ENCODE measurements at regions not wholly inside any gene's neighbourhood (a gene's known extent, or its start where the extent isn't known, plus 50 kb on each side); places are given as distances from the start of the nearest gene placed in this dataset.

DNA sequence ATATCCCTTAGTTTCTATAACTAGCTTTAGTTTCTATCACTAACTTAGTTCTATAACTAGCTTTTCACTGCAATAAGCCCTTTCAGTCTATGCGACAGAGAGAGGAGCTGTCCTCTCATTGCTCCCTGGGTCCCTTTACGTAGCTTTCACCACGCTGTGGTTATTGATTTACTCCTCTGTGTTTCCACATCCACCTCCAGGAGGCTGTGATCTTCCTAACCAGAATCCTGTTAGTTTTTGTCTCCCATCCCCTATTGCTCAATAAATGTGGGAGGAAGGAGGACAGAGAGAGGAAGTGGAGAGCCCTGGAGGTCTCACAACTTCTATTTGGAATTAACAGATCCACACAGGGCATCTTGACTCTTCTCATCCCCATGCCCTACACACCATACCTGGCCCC, 1036.1 kb downstream of the MCTP2 start:
- no peak overlapping the region for H3K9ac ChIP-seq (ENCODE audit: low read length)
- no peak overlapping the region for H2AK5ac ChIP-seq (ENCODE audit: low read length)
- no peak overlapping the region for H4K8ac ChIP-seq (ENCODE audit: low read depth, low read length)
- H3K4ac ChIP-seq (ENCODE audit: low read depth, low read length), result no peak overlapping the region
- WGBS (ENCODE audit: extremely low coverage, insufficient coverage, insufficient read length), result no CpG with 5 or more reads among the region's 3 CpGs
- no peaks in the 10 kb centered on the region for H3K9me3 ChIP-seq (ENCODE audit: insufficient read depth, low read depth, low read length)
- H3K79me2 ChIP-seq (ENCODE audit: control insufficient read depth, insufficient read depth, low read length, poor library complexity), result no peaks in the 10 kb centered on the region
- H3K27ac ChIP-seq (ENCODE audit: low read depth, low read length), result no peak overlapping the region
- no peak overlapping the region for H3K14ac ChIP-seq (ENCODE audit: low read length)
- H3K79me1 ChIP-seq (ENCODE audit: low read length), result peaks cover 1% of the 10 kb centered on the region
- H2AFZ ChIP-seq (ENCODE audit: insufficient read depth, low read length, poor library complexity), result no peak overlapping the region
- no peak overlapping the region for H4K12ac ChIP-seq (ENCODE audit: low read depth, low read length)
- H4K91ac ChIP-seq (ENCODE audit: low read depth, low read length), result no peak overlapping the region
- no peak overlapping the region for H3K4me2 ChIP-seq (ENCODE audit: low read length)
- no peak overlapping the region for H2BK5ac ChIP-seq (ENCODE audit: low read depth, low read length, poor library complexity)
- no peaks in the 10 kb centered on the region for H3K4me1 ChIP-seq (ENCODE audit: control insufficient read depth in 1 of 2, insufficient read depth in 2 of 2, low read length in 2 of 2)
- no peaks in the 10 kb centered on the region for H3K27me3 ChIP-seq (ENCODE audit: insufficient read depth, low read length)
- no peak overlapping the region for H3K18ac ChIP-seq (ENCODE audit: low read length)
- no peak overlapping the region for H3K23ac ChIP-seq (ENCODE audit: low read length)
- no peak for DNase-seq
- no peak overlapping the region for H2BK12ac ChIP-seq (ENCODE audit: low read length)
- H3K36me3 ChIP-seq (ENCODE audit: control insufficient read depth in 1 of 2, insufficient read depth in 2 of 2, low read length in 2 of 2), result no peaks in the 10 kb centered on the region
- no peak overlapping the region for H2BK120ac ChIP-seq (ENCODE audit: insufficient read depth, low read length, poor library complexity)
- no peak overlapping the region for H3K4me3 ChIP-seq (ENCODE audit: low read depth, low read length)

DNA sequence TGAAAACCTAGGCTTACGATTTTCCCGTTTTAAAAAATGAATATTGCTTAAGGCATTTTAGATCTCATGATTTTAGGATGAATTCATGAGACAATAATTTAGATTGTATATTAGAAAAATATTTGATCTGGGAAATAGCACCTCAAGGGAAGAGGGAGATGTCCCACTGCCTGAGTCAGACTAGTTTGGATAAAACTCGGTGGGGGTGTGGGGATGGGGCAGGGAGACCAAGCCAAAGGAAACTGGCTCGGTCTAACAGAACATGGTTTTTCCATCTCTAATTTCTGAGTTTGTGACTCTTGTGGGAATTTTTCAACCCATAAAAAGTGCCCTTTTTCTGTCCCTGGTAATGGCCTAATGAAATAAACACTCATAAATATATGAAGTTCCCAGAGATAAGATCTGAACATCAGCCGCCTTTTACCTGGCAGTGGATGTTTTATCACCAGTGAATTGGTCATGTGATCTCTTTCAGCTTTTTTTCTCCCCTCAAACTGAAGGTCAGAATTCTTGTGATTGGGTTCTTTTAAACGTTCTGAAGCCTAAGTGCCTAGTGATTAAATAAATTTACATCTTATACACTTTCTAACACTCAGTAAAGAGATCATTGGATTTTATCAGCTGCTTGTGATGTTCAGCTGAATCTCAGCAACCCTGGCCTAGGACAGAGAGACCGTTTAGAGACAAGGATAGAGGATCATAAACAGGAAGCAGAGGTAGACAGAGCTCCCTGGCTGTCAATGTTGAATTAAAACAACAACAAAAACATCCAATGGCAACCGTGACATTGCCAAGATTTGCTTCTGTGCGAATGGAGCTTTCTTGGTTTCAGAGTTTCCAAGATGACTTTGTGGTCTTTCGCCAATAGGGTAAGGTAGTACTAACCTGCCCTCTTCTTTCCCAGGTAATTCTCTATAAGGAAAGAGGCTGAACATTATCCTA, 1038.2 kb downstream of the MCTP2 start:
- Histone ChIP-seq H2BK12ac (ENCODE audit: low read length) (no peak overlapping the region), H3K36me3 (ENCODE audit: control insufficient read depth in 1 of 2, insufficient read depth in 2 of 2, low read length in 2 of 2) (no peaks in the 10 kb centered on the region), H3K4ac (ENCODE audit: low read depth, low read length) (no peak overlapping the region), H4K12ac (ENCODE audit: low read depth, low read length) (no peak overlapping the region), H3K4me1 (ENCODE audit: control insufficient read depth in 1 of 2, insufficient read depth in 2 of 2, low read length in 2 of 2) (no peaks in the 10 kb centered on the region), H2BK120ac (ENCODE audit: insufficient read depth, low read length, poor library complexity) (no peak overlapping the region), H4K8ac (ENCODE audit: low read depth, low read length) (no peak overlapping the region), H3K79me1 (ENCODE audit: low read length) (peaks cover 1% of the 10 kb centered on the region), H4K91ac (ENCODE audit: low read depth, low read length) (no peak overlapping the region), H2BK5ac (ENCODE audit: low read depth, low read length, poor library complexity) (no peak overlapping the region), H3K79me2 (ENCODE audit: control insufficient read depth, insufficient read depth, low read length, poor library complexity) (no peaks in the 10 kb centered on the region), H3K27ac (ENCODE audit: low read depth, low read length) (no peak overlapping the region), H3K23ac (ENCODE audit: low read length) (no peak overlapping the region), H3K4me3 (ENCODE audit: low read depth, low read length) (no peak overlapping the region), H3K4me2 (ENCODE audit: low read length) (no peak overlapping the region), H3K18ac (ENCODE audit: low read length) (no peak overlapping the region), H2AFZ (ENCODE audit: insufficient read depth, low read length, poor library complexity) (no peak overlapping the region), H3K9ac (ENCODE audit: low read length) (no peak overlapping the region), H3K14ac (ENCODE audit: low read length) (no peak overlapping the region), H3K9me3 (ENCODE audit: insufficient read depth, low read depth, low read length) (no peaks in the 10 kb centered on the region), H2AK5ac (ENCODE audit: low read length) (no peak overlapping the region), H3K27me3 (ENCODE audit: insufficient read depth, low read length) (no peaks in the 10 kb centered on the region)
- DNase-seq, result no peak
- no CpG with 5 or more reads among the region's 10 CpGs for WGBS (ENCODE audit: extremely low coverage, insufficient coverage, insufficient read length)

DNA sequence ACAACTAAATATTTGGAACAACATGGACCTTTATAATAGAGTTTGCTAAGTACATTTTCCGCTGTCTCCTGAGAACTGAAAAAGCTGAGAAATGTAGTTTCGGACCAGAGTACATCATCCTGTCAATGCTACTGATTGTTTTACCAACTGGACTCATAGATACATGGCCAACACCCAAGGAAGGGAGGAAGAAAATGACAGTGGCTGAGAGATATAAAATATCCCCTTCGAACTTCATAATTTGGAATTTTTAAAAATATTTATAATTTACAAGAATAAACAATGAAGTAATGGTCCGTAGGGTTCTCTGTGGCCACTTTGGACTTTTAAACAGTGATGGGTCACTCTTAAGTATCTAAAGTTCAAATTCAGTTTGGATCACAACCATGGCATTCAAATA, 1042.7 kb downstream of the MCTP2 start:
- H3K27me3 ChIP-seq (ENCODE audit: insufficient read depth, low read length), result no peaks in the 10 kb centered on the region
- no peak overlapping the region for H4K12ac ChIP-seq (ENCODE audit: low read depth, low read length)
- WGBS (ENCODE audit: extremely low coverage, insufficient coverage, insufficient read length), result no CpG with 5 or more reads among the region's 4 CpGs
- no peak overlapping the region for H2BK5ac ChIP-seq (ENCODE audit: low read depth, low read length, poor library complexity)
- no peak overlapping the region for H4K91ac ChIP-seq (ENCODE audit: low read depth, low read length)
- no peak overlapping the region for H3K27ac ChIP-seq (ENCODE audit: low read depth, low read length)
- H3K9ac ChIP-seq (ENCODE audit: low read length), result no peak overlapping the region
- H3K14ac ChIP-seq (ENCODE audit: low read length), result no peak overlapping the region
- H3K9me3 ChIP-seq (ENCODE audit: insufficient read depth, low read depth, low read length), result no peaks in the 10 kb centered on the region
- no peak overlapping the region for H2BK120ac ChIP-seq (ENCODE audit: insufficient read depth, low read length, poor library complexity)
- no peak for DNase-seq
- no peaks in the 10 kb centered on the region for H3K4me1 ChIP-seq (ENCODE audit: control insufficient read depth in 1 of 2, insufficient read depth in 2 of 2, low read length in 2 of 2)
- no peak overlapping the region for H3K4me3 ChIP-seq (ENCODE audit: low read depth, low read length)
- no peak overlapping the region for H3K4ac ChIP-seq (ENCODE audit: low read depth, low read length)
- no peaks in the 10 kb centered on the region for H3K79me2 ChIP-seq (ENCODE audit: control insufficient read depth, insufficient read depth, low read length, poor library complexity)
- no peak overlapping the region for H4K8ac ChIP-seq (ENCODE audit: low read depth, low read length)
- H2AFZ ChIP-seq (ENCODE audit: insufficient read depth, low read length, poor library complexity), result no peak overlapping the region
- H2AK5ac ChIP-seq (ENCODE audit: low read length), result no peak overlapping the region
- H3K4me2 ChIP-seq (ENCODE audit: low read length), result no peak overlapping the region
- no peaks in the 10 kb centered on the region for H3K36me3 ChIP-seq (ENCODE audit: control insufficient read depth in 1 of 2, insufficient read depth in 2 of 2, low read length in 2 of 2)
- H2BK12ac ChIP-seq (ENCODE audit: low read length), result no peak overlapping the region
- no peak overlapping the region for H3K18ac ChIP-seq (ENCODE audit: low read length)
- no peaks in the 10 kb centered on the region for H3K79me1 ChIP-seq (ENCODE audit: low read length)
- H3K23ac ChIP-seq (ENCODE audit: low read length), result no peak overlapping the region

DNA sequence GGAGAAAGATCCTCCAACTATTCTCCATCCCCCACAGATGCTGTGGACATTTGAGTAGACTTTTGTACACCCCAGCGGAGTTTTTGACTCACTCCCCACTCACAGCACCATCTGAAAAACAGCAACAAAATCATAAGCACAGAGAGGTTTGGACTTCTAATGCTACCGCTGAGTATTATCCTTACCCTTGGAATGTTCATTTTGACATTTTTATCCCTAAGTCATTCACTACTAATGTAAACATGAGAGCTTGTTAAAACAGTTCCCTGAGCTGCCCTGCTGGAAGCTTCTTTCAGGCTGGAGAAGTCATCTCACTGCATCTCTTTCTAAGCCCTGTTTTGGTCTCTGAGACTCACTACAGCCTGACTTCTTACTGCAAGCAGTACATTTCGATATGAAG, 1045.9 kb downstream of the MCTP2 start:
- H3K9ac ChIP-seq (ENCODE audit: low read length), result no peak overlapping the region
- H3K14ac ChIP-seq (ENCODE audit: low read length), result no peak overlapping the region
- no peak overlapping the region for H2BK5ac ChIP-seq (ENCODE audit: low read depth, low read length, poor library complexity)
- no peak overlapping the region for H2BK12ac ChIP-seq (ENCODE audit: low read length)
- H3K27ac ChIP-seq (ENCODE audit: low read depth, low read length), result no peak overlapping the region
- no peaks in the 10 kb centered on the region for H3K79me2 ChIP-seq (ENCODE audit: control insufficient read depth, insufficient read depth, low read length, poor library complexity)
- no peaks in the 10 kb centered on the region for H3K4me1 ChIP-seq (ENCODE audit: control insufficient read depth in 1 of 2, insufficient read depth in 2 of 2, low read length in 2 of 2)
- no peak for DNase-seq
- no peak overlapping the region for H4K12ac ChIP-seq (ENCODE audit: low read depth, low read length)
- H2AK5ac ChIP-seq (ENCODE audit: low read length), result no peak overlapping the region
- no peak overlapping the region for H4K91ac ChIP-seq (ENCODE audit: low read depth, low read length)
- H3K4me2 ChIP-seq (ENCODE audit: low read length), result no peak overlapping the region
- H3K36me3 ChIP-seq (ENCODE audit: control insufficient read depth in 1 of 2, insufficient read depth in 2 of 2, low read length in 2 of 2), result no peaks in the 10 kb centered on the region
- no peak overlapping the region for H2AFZ ChIP-seq (ENCODE audit: insufficient read depth, low read length, poor library complexity)
- no peak overlapping the region for H3K4me3 ChIP-seq (ENCODE audit: low read depth, low read length)
- H3K4ac ChIP-seq (ENCODE audit: low read depth, low read length), result no peak overlapping the region
- no peak overlapping the region for H4K8ac ChIP-seq (ENCODE audit: low read depth, low read length)
- no peak overlapping the region for H2BK120ac ChIP-seq (ENCODE audit: insufficient read depth, low read length, poor library complexity)
- H3K9me3 ChIP-seq (ENCODE audit: insufficient read depth, low read depth, low read length), result no peaks in the 10 kb centered on the region
- no peaks in the 10 kb centered on the region for H3K27me3 ChIP-seq (ENCODE audit: insufficient read depth, low read length)
- no peak overlapping the region for H3K18ac ChIP-seq (ENCODE audit: low read length)
- no peaks in the 10 kb centered on the region for H3K79me1 ChIP-seq (ENCODE audit: low read length)
- no CpG with 5 or more reads among the region's 3 CpGs for WGBS (ENCODE audit: extremely low coverage, insufficient coverage, insufficient read length)
- no peak overlapping the region for H3K23ac ChIP-seq (ENCODE audit: low read length)

All from trophoblast cell (in vitro differentiated cells and primary cell).